Activated naive CD4-positive, alpha-beta T cell treated with Interleukin-2 at 50 U/mL for 16 hours (primary cell): ENCODE measurements at regions not wholly inside any gene's neighbourhood (a gene's known extent, or its start where the extent isn't known, plus 50 kb on each side); places are given as distances from the start of the nearest gene placed in this dataset.

ENCODE experiments used
- DNase-seq: peaks from one replicate; pipeline ENCODE4 v3.0.0-alpha.2; 2020

GRCh38 chr6:166747644-166748595 is 120.9 kb upstream of the RPS6KA2 start:
- no peak for DNase-seq

GRCh38 chr6:166745801-166746668 is 119.0 kb upstream of the RPS6KA2 start:
- DNase-seq, result no peak

- no peak for DNase-seq
Observed at GRCh38 chr6:166744223-166745134, 117.4 kb upstream of the RPS6KA2 start.

- DNase-seq, result no peak
Observed at GRCh38 chr6:166743406-166744222, 116.6 kb upstream of the RPS6KA2 start.

GRCh38 chr6:166742981-166743380 is 115.9 kb upstream of the RPS6KA2 start:
- no peak for DNase-seq

GRCh38 chr6:166739976-166740318 is 112.9 kb upstream of the RPS6KA2 start:
- no peak for DNase-seq

- DNase-seq, result no peak
Observed at GRCh38 chr6:166739117-166739975, 112.3 kb upstream of the RPS6KA2 start.

- no peak for DNase-seq
Observed at GRCh38 chr6:166738386-166739116, 111.5 kb upstream of the RPS6KA2 start.

- no peak for DNase-seq
Observed at GRCh38 chr6:166737261-166737660, 110.2 kb upstream of the RPS6KA2 start.

- no peak for DNase-seq
Observed at GRCh38 chr6:166736634-166737033, 109.6 kb upstream of the RPS6KA2 start.

GRCh38 chr6:166733900-166734299 is 106.8 kb upstream of the RPS6KA2 start:
- no peak for DNase-seq

GRCh38 chr6:166729658-166730057 is 102.6 kb upstream of the RPS6KA2 start:
- no peak for DNase-seq

- no peak for DNase-seq
Observed at GRCh38 chr6:166728884-166729530, 102.0 kb upstream of the RPS6KA2 start.

GRCh38 chr6:166726201-166726600 is 99.2 kb upstream of the RPS6KA2 start:
- DNase-seq, result no peak

- no peak for DNase-seq
Observed at GRCh38 chr6:166725571-166725970, 98.5 kb upstream of the RPS6KA2 start.

- DNase-seq, result no peak
Observed at GRCh38 chr6:166724576-166724975, 97.5 kb upstream of the RPS6KA2 start.

- DNase-seq, result no peak
Observed at GRCh38 chr6:166722785-166723184, 95.7 kb upstream of the RPS6KA2 start.

- DNase-seq, result no peak
Observed at GRCh38 chr6:166721576-166721975, 94.5 kb upstream of the RPS6KA2 start.

GRCh38 chr6:166720856-166721255 is 93.8 kb upstream of the RPS6KA2 start:
- no peak for DNase-seq

- no peak for DNase-seq
Observed at GRCh38 chr6:166719019-166719418, 92.0 kb upstream of the RPS6KA2 start.
